ENCODE measurements at regions not wholly inside any gene's neighbourhood (a gene's known extent, or its start where the extent isn't known, plus 50 kb on each side); places are given as distances from the start of the nearest gene placed in this dataset.

GRCh38 chr9:97772145-97772544 lies 75.0 kb upstream of the XPA start:
- TF ChIP-seq ARNT (IDR thresholded peaks at IDR 0.05) (no peak), FOXM1 (IDR thresholded peaks at IDR 0.05; ENCODE audit: borderline replicate concordance) (no peak), SP1 (IDR thresholded peaks at IDR 0.05) (no peak), CTBP1 (IDR thresholded peaks at IDR 0.05; ENCODE audit: borderline replicate concordance) (no peak), HDGF (IDR thresholded peaks at IDR 0.05; ENCODE audit: borderline replicate concordance) (no peak), ZNF384 (IDR thresholded peaks at IDR 0.05) (no peak), NFRKB (IDR thresholded peaks at IDR 0.05) (no peak), FOXK2 (IDR thresholded peaks at IDR 0.05) (no peak), TARDBP (IDR thresholded peaks at IDR 0.05) (no peak)
